GM12891 (cell line): ENCODE measurements at regions not wholly inside any gene's neighbourhood (a gene's known extent, or its start where the extent isn't known, plus 50 kb on each side); places are given as distances from the start of the nearest gene placed in this dataset.

ENCODE experiments used
- PAX5 ChIP-seq: IDR thresholded peaks from 2 replicates; pipeline ENCODE4 v1.6.1; 2011; ENCODE audit warnings: low read length, moderate library complexity, mild to moderate bottlenecking; ENCODE audit not compliant: insufficient read depth, severe bottlenecking
- POLR2A ChIP-seq: IDR thresholded peaks from 2 replicates; pipeline ENCODE4 v1.6.1; 2011; ENCODE audit warnings: low read depth, low read length, control low read depth
- POLR2AphosphoS5 ChIP-seq: IDR thresholded peaks from 2 replicates; pipeline ENCODE4 v1.6.1; 2011; ENCODE audit warnings: low read depth, low read length, control low read depth
- TAF1 ChIP-seq: IDR thresholded peaks from 2 replicates; pipeline ENCODE4 v1.6.1; 2011; ENCODE audit warnings: low read depth, low read length, control low read depth

DNA sequence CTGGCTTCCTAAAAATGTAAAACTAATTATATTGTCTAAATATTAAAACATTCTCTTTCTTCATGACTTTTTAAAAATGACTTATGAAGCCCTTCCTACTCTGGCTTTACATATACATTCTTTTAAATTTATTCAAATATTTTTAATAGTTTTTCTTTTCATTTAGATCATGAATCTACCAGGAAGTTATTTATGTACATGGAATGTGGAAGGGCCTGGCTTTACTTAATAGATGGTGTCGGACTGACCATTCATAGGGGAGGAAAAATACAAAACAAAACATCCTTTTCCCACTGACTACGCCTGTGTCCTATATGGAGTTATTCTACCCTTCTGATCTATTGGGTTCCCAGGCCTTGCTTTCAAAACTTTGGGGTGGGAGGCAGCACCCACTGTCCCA is 129.8 kb downstream of the MACROH2A1 start:
- TF ChIP-seq POLR2AphosphoS5: no peak
- TF ChIP-seq TAF1: no peak
- TF ChIP-seq POLR2A: no peak
- no peak for TF ChIP-seq PAX5
